GM10266 (cell line): ENCODE measurements at regions not wholly inside any gene's neighbourhood (a gene's known extent, or its start where the extent isn't known, plus 50 kb on each side); places are given as distances from the start of the nearest gene placed in this dataset.
"Not testable (repeated sequence)": the region's sequence is repeated elsewhere in the genome, so short reads cannot be mapped to it uniquely, and the experiment has no call there.

Source experiments
- DNase-seq: peaks from one replicate; pipeline ENCODE4 v3.0.0; 2012; ENCODE audit errors: extremely low spot score
- CTCF ChIP-seq: IDR thresholded peaks from 2 replicates; pipeline ENCODE4 v1.5.1; 2012; ENCODE audit warnings: mild to moderate bottlenecking, low read depth; ENCODE audit not compliant: control insufficient read depth, insufficient read depth; ENCODE audit errors: missing control alignments

- TF ChIP-seq CTCF, result no peak
- DNase-seq, result no peak
Observed at GRCh38 chr4:187077744-187078401, 354.2 kb upstream of the FAT1 start.

GRCh38 chr4:187084701-187085100, 361.0 kb upstream of the FAT1 start:
- TF ChIP-seq CTCF, result no peak
- DNase-seq, result no peak

- no peak for DNase-seq
- TF ChIP-seq CTCF, result no peak
Observed at GRCh38 chr4:187085339-187085738, 361.7 kb upstream of the FAT1 start.

- DNase-seq, result no peak
- no peak for TF ChIP-seq CTCF
Observed at GRCh38 chr4:187086151-187086550, 362.5 kb upstream of the FAT1 start.

GRCh38 chr4:187088070-187088799, 364.6 kb upstream of the FAT1 start:
- no peak for DNase-seq
- no peak for TF ChIP-seq CTCF

GRCh38 chr4:187090401-187090800, 366.7 kb upstream of the FAT1 start:
- no peak for TF ChIP-seq CTCF

GRCh38 chr4:187090832-187091231, 367.2 kb upstream of the FAT1 start:
- DNase-seq, result not testable (repeated sequence)

More at GRCh38 chr4:187090401-187090800, 366.7 kb upstream of the FAT1 start:
- no peak for DNase-seq
